Renal cortex interstitium (tissue), 11 donors: ENCODE measurements at regions not wholly inside any gene's neighbourhood (a gene's known extent, or its start where the extent isn't known, plus 50 kb on each side); places are given as distances from the start of the nearest gene placed in this dataset.
A peak's percentile ranks its signal among the peaks of the same experiment; 100 is the strongest.

Experiments used
- DNase-seq, 11 donors: peaks; one replicate each; pipeline ENCODE4 v3.0.0-alpha.2; 2013; ENCODE audit warnings: low read depth in 9 of 11, low spot score in 4 of 11; ENCODE audit errors: extremely low read depth in 1 of 11

- DNase-seq, result no peak
Measured at GRCh38 chr4:96152824-96153223, 312.9 kb downstream of the PDHA2 start.

GRCh38 chr4:96154676-96155075 lies 314.8 kb downstream of the PDHA2 start:
- DNase-seq, result no peak

GRCh38 chr4:96162636-96163035 lies 322.7 kb downstream of the PDHA2 start:
- DNase-seq, result no peak

GRCh38 chr4:96164814-96165351 lies 325.0 kb downstream of the PDHA2 start:
- DNase-seq, result peak in 5 of 11 donors; percentile 9 to 37 (median 26)

GRCh38 chr4:96166806-96167205 lies 326.9 kb downstream of the PDHA2 start:
- DNase-seq, result no peak

- DNase-seq, result no peak
Measured at GRCh38 chr4:96170198-96170597, 330.3 kb downstream of the PDHA2 start.

- DNase-seq, result no peak
Measured at GRCh38 chr4:96173756-96174155, 333.9 kb downstream of the PDHA2 start.

GRCh38 chr4:96175871-96176270 lies 336.0 kb downstream of the PDHA2 start:
- no peak for DNase-seq

GRCh38 chr4:96183611-96184010 lies 343.7 kb downstream of the PDHA2 start:
- no peak for DNase-seq

- DNase-seq, result no peak
Measured at GRCh38 chr4:96186593-96186992, 346.7 kb downstream of the PDHA2 start.

- DNase-seq, result no peak
Measured at GRCh38 chr4:96189761-96190160, 349.9 kb downstream of the PDHA2 start.

- DNase-seq, result no peak
Measured at GRCh38 chr4:96193061-96193460, 353.2 kb downstream of the PDHA2 start.

- no peak for DNase-seq
Measured at GRCh38 chr4:96194993-96195392, 355.1 kb downstream of the PDHA2 start.

- no peak for DNase-seq
Measured at GRCh38 chr4:96205143-96205936, 365.4 kb downstream of the PDHA2 start.

- DNase-seq, result no peak
Measured at GRCh38 chr4:96227515-96227914, 387.6 kb downstream of the PDHA2 start.

- DNase-seq, result no peak
Measured at GRCh38 chr4:96228463-96228862, 388.6 kb downstream of the PDHA2 start.

GRCh38 chr4:96240041-96240440 lies 400.1 kb downstream of the PDHA2 start:
- no peak for DNase-seq

- no peak for DNase-seq
Measured at GRCh38 chr4:96241819-96242218, 401.9 kb downstream of the PDHA2 start.

GRCh38 chr4:96247096-96247495 lies 407.2 kb downstream of the PDHA2 start:
- no peak for DNase-seq

- DNase-seq, result no peak
Measured at GRCh38 chr4:96248225-96248624, 408.3 kb downstream of the PDHA2 start.

GRCh38 chr4:96260064-96260682 lies 420.3 kb downstream of the PDHA2 start:
- no peak for DNase-seq
